ENCODE measurements at regions not wholly inside any gene's neighbourhood (a gene's known extent, or its start where the extent isn't known, plus 50 kb on each side); places are given as distances from the start of the nearest gene placed in this dataset.

GRCh38 chr5:169445191-169445590 lies 138.4 kb upstream of the SPDL1 start:
- TF ChIP-seq CTCF (IDR thresholded peaks at IDR 0.05) (no peak), POLR2A (IDR thresholded peaks at IDR 0.05) (no peak), EP300 (IDR thresholded peaks at IDR 0.05) (no peak)

All from stomach (tissue), 4 donors.